ENCODE measurements at regions not wholly inside any gene's neighbourhood (a gene's known extent, or its start where the extent isn't known, plus 50 kb on each side); places are given as distances from the start of the nearest gene placed in this dataset.
"Not testable (repeated sequence)": the region's sequence is repeated elsewhere in the genome, so short reads cannot be mapped to it uniquely, and the experiment has no call there.

GRCh38 chr4:136007991-136008390 is 1524.3 kb downstream of the PCDH18 start:
- DNase-seq = no peak
- no peak for ATAC-seq
- intact Hi-C loops (cut with micrococcal nuclease) = no loop called here

GRCh38 chr4:136002316-136002715 is 1530.0 kb downstream of the PCDH18 start:
- DNase-seq (no peak), ATAC-seq (no peak)
- intact Hi-C loops (cut with micrococcal nuclease) = no loop called here

- DNase-seq = no peak
- intact Hi-C loops (cut with micrococcal nuclease) = no loop called here
These were observed 1530.5 kb downstream of the PCDH18 start for GRCh38 chr4:136001791-136002190.

GRCh38 chr4:136000246-136000645 is 1532.0 kb downstream of the PCDH18 start:
- DNase-seq = no peak
- no peak for ATAC-seq
- intact Hi-C loops (cut with micrococcal nuclease) = no loop called here

More at GRCh38 chr4:136001791-136002190, 1530.5 kb downstream of the PCDH18 start:
- no peak for ATAC-seq

GRCh38 chr4:135994360-135994759 is 1537.9 kb downstream of the PCDH18 start:
- no peak for DNase-seq
- intact Hi-C loops (cut with micrococcal nuclease) = no loop called here
- ATAC-seq = no peak

GRCh38 chr4:135976860-135977259 is 1555.4 kb downstream of the PCDH18 start:
- no peak for ATAC-seq
- intact Hi-C loops (cut with micrococcal nuclease) = no loop called here
- no peak for DNase-seq

GRCh38 chr4:135966936-135967335 is 1565.4 kb downstream of the PCDH18 start:
- ATAC-seq (no peak), DNase-seq (no peak)
- intact Hi-C loops (cut with micrococcal nuclease) = no loop called here

- ATAC-seq (no peak), DNase-seq (no peak)
- intact Hi-C loops (cut with micrococcal nuclease) = no loop called here
These were observed 1569.3 kb downstream of the PCDH18 start for GRCh38 chr4:135963009-135963408.

- ATAC-seq (no peak), DNase-seq (no peak)
- intact Hi-C loops (cut with micrococcal nuclease) = no loop called here
These were observed 1582.4 kb downstream of the PCDH18 start for GRCh38 chr4:135949931-135950330.

GRCh38 chr4:135948797-135949196 is 1583.5 kb downstream of the PCDH18 start:
- ATAC-seq (no peak), DNase-seq (no peak)
- intact Hi-C loops (cut with micrococcal nuclease) = no loop called here

- no peak for ATAC-seq
- intact Hi-C loops (cut with micrococcal nuclease) = no loop called here
These were observed 1590.6 kb downstream of the PCDH18 start for GRCh38 chr4:135941671-135942070.

GRCh38 chr4:135934026-135934425 is 1598.3 kb downstream of the PCDH18 start:
- ATAC-seq = no peak
- no peak for DNase-seq
- intact Hi-C loops (cut with micrococcal nuclease) = no loop called here

More at GRCh38 chr4:135941671-135942070, 1590.6 kb downstream of the PCDH18 start:
- DNase-seq = no peak

- intact Hi-C loops (cut with micrococcal nuclease) = no loop called here
- ATAC-seq = no peak
- no peak for DNase-seq
These were observed 1604.6 kb downstream of the PCDH18 start for GRCh38 chr4:135927651-135928050.

- DNase-seq = no peak
- intact Hi-C loops (cut with micrococcal nuclease) = no loop called here
- no peak for ATAC-seq
These were observed 1611.2 kb downstream of the PCDH18 start for GRCh38 chr4:135921081-135921480.

GRCh38 chr4:135917011-135917410 is 1615.3 kb downstream of the PCDH18 start:
- intact Hi-C loops (cut with micrococcal nuclease) = no loop called here
- ATAC-seq = no peak
- no peak for DNase-seq

- ATAC-seq (no peak), DNase-seq (no peak)
- intact Hi-C loops (cut with micrococcal nuclease) = no loop called here
These were observed 1631.3 kb downstream of the PCDH18 start for GRCh38 chr4:135900956-135901355.

- ATAC-seq; intact Hi-C loops (cut with micrococcal nuclease); DNase-seq: not testable (repeated sequence)
These were observed 1662.7 kb upstream of the PABPC4L start for GRCh38 chr4:135864304-135864703.

GRCh38 chr4:135840781-135841180 is 1639.2 kb upstream of the PABPC4L start:
- DNase-seq = no peak
- ATAC-seq = no peak

GRCh38 chr4:135839712-135840111 is 1638.1 kb upstream of the PABPC4L start:
- no peak for ATAC-seq
- intact Hi-C loops (cut with micrococcal nuclease) = no loop called here
- DNase-seq = no peak

More at GRCh38 chr4:135840781-135841180, 1639.2 kb upstream of the PABPC4L start:
- intact Hi-C loops (cut with micrococcal nuclease) = no loop called here

- DNase-seq = no peak
- no peak for ATAC-seq
- intact Hi-C loops (cut with micrococcal nuclease) = no loop called here
These were observed 1637.3 kb upstream of the PABPC4L start for GRCh38 chr4:135838889-135839288.

GRCh38 chr4:135834471-135834870 is 1632.9 kb upstream of the PABPC4L start:
- intact Hi-C loops (cut with micrococcal nuclease) = no loop called here
- ATAC-seq (no peak), DNase-seq (no peak)

GRCh38 chr4:135833529-135833928 is 1631.9 kb upstream of the PABPC4L start:
- no peak for DNase-seq
- intact Hi-C loops (cut with micrococcal nuclease) = no loop called here
- no peak for ATAC-seq

Data from left ventricle myocardium superior (tissue), 1 donor.